ENCODE measurements at regions not wholly inside any gene's neighbourhood (a gene's known extent, or its start where the extent isn't known, plus 50 kb on each side); places are given as distances from the start of the nearest gene placed in this dataset.
"Not testable (repeated sequence)": the region's sequence is repeated elsewhere in the genome, so short reads cannot be mapped to it uniquely, and the experiment has no call there.

DNA sequence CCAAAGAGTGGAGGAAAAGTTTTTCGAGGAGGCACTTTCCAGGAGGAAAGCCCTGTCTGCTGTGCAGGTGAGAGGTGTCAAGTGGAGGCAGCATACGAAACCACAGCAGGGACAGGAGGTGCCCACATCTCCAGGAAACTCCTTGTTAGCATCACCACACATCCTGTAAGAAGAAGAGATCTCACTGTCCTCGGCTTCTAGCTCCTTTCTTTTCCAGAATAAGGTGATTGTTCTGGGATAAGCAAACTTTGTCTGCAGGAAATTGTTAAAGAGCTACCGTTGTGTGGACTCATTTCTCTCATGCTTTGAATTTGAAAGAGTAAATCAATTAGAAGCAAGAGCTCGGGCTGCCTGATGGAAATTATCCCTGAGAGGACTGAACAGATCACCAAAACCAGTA is 269.4 kb downstream of the CXCL12 start:
- DNase-seq (ENCODE audit: extremely low read depth, low read depth): no peak
- TF ChIP-seq, protein P1, sequence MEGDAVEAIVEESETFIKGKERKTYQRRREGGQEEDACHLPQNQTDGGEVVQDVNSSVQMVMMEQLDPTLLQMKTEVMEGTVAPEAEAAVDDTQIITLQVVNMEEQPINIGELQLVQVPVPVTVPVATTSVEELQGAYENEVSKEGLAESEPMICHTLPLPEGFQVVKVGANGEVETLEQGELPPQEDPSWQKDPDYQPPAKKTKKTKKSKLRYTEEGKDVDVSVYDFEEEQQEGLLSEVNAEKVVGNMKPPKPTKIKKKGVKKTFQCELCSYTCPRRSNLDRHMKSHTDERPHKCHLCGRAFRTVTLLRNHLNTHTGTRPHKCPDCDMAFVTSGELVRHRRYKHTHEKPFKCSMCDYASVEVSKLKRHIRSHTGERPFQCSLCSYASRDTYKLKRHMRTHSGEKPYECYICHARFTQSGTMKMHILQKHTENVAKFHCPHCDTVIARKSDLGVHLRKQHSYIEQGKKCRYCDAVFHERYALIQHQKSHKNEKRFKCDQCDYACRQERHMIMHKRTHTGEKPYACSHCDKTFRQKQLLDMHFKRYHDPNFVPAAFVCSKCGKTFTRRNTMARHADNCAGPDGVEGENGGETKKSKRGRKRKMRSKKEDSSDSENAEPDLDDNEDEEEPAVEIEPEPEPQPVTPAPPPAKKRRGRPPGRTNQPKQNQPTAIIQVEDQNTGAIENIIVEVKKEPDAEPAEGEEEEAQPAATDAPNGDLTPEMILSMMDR (IDR thresholded peaks at IDR 0.05; ENCODE audit: low read depth, low read length): no peak

DNA sequence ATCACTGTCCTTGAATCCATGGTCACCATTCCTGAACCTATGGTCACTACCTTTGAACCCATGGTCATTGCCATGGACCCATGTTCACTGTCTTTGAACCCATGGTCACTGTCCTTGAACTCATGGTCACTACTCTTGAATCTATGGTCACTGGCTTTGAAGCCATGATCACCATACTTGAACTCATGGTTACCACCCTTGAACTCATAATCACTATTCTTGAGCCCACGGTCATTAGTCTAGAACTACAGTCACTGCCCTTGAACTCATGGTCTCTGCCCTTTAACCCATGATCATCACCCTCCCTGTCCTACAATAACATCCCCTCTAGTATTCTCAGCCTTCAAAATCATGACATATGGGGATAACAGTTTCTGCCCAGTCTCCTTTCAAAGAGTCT is 270.5 kb downstream of the CXCL12 start:
- DNase-seq (ENCODE audit: extremely low read depth, low read depth): no peak
- TF ChIP-seq, protein P1 (IDR thresholded peaks at IDR 0.05; ENCODE audit: low read depth, low read length): no peak

DNA sequence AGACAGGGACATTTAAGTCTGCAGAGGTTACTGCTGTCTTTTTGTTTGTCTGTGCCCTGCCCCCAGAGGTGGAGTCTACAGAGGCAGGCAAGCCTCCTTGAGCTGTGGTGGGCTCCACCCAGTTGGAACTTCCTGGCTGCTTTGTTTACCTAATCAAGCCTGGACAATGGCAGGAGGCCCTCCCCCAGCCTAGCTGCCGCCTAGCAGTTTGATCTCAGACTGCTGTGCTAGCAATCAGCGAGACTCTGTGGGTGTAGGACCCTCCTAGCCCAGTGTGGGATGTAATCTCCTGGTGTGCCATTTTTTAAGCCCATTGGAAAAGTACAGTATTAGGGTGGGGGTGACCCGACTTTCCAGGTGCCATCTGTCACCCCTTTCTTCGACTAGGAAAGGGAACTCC is 272.6 kb downstream of the CXCL12 start:
- DNase-seq (ENCODE audit: extremely low read depth, low read depth): not testable (repeated sequence)

DNA sequence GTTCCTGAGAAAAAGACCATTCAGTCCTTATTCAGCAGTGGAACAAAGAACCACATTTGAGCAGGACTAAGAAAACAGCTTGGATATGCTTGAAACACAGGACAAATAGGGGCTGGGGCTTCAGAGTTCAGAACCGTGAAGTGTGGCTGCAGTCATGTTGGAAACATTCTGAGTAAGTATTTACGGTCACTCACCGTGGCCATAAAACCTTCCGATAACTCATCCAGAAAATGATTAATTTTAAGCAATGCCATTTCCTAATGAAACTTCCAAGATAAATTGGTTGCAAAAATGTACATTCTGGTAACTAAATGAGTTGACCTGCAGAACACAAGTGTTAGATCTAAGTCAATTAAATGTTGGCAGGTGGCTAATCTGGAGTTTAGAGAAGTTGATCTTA is 279.2 kb downstream of the CXCL12 start:
- no peak for DNase-seq (ENCODE audit: extremely low read depth, low read depth)
- TF ChIP-seq, protein P1 (IDR thresholded peaks at IDR 0.05; ENCODE audit: low read depth, low read length): no peak

DNA sequence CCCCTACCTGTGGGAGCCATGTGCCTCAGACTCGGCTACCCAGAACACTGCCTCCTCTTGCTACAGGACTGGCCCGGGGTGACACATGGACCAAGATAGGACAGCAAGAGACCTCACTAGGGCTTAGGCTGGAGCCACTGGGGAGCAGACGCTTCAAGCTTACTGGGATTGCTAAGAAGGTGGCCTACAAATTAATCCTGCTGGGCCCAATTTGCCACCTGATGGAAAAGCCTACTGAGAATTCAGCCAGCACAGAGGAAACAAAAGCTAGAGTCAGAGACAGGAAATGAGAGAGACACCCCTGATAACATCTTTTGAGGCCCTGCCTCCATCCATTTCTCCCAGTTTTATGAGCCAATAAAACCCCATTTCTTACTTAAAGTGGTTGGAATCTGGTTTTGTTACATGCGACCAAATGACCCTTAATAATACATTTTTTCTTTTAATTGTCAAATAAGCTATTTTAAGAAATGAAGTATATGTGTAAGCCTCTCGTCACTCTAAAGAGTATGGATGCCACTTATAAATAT is 282.1 kb downstream of the CXCL12 start:
- DNase-seq (ENCODE audit: extremely low read depth, low read depth): no peak
- TF ChIP-seq, protein P1 (IDR thresholded peaks at IDR 0.05; ENCODE audit: low read depth, low read length): no peak

DNA sequence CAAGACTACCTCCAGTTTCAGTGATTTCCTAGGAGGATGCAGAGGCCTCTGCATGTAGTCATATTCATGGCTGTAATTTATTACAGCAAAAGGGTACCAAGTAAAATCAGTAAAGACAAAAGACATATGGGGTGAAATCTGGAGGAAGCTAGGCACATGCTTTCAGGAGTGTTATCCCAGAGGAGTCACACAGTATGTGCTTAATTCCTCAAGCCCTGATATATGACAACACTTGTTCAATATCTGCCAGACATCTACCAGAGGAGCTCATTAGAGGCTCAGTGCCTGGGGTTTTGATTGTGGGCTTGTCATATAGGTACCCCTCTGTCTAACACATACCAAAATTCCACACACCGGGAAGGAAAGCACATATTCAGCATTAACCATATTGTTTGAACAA is 283.8 kb downstream of the CXCL12 start:
- TF ChIP-seq, protein P1 (IDR thresholded peaks at IDR 0.05; ENCODE audit: low read depth, low read length): no peak
- no peak for DNase-seq (ENCODE audit: extremely low read depth, low read depth)

DNA sequence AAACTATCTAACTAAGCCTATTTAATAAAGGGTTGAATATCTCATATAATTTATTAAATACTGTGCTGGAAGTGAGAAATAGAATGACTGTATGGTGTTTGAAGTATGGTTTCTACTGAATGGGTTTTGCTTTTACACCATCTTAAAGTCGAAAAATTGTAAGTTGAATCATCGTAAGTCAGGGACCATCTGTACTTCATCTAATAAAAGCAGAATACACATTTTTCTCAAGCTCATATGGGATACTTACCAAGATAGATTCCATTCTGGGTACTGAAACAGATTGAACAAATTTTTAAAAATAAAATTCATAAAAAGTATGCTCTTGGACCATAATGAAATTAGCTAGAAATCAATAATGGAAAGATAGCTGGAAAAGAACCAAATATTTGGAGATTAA is 285.4 kb downstream of the CXCL12 start:
- TF ChIP-seq, protein P1 (IDR thresholded peaks at IDR 0.05; ENCODE audit: low read depth, low read length): no peak
- no peak for DNase-seq (ENCODE audit: extremely low read depth, low read depth)

DNA sequence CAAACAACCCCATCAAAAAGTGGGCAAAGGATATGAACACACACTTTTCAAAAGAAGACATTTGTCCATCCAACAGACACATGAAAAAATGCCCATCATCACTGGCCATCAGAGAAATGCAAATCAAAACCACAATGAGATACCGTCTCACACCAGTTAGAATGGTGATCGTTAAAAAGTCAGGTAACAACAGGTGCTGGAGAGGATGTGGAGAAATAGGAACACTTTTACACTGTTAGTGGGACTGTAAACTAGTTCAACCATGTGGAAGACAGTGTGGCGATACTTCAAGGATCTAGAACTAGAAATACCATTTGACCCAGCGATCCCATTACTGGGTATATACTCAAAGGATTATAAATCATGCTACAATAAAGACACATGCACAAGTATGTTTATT is 288.7 kb downstream of the CXCL12 start:
- DNase-seq (ENCODE audit: extremely low read depth, low read depth): not testable (repeated sequence)
